ENCODE measurements at regions not wholly inside any gene's neighbourhood (a gene's known extent, or its start where the extent isn't known, plus 50 kb on each side); places are given as distances from the start of the nearest gene placed in this dataset.
"Not testable (repeated sequence)": the region's sequence is repeated elsewhere in the genome, so short reads cannot be mapped to it uniquely, and the experiment has no call there.

DNA sequence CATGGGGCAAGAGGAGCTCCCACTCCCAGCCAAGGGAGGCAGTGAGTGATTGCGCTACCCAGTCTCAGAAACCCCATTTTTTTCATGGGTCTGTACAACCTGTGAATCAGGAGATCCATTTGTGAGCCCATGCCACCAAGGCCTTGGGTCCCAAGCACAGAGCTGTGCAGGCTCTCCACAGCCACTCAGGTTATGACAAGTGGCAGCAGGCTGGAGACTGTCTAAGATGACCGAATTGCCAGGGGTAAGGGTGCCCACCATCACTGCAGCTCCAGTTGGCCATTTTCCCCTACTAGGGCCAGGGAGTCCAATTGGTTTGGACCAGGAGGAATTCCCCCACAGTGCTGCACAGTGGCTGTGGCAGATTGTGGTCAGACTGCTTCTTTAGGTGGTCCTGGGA lies 407.5 kb upstream of the KLHL4 start:
- no peak for DNase-seq

DNA sequence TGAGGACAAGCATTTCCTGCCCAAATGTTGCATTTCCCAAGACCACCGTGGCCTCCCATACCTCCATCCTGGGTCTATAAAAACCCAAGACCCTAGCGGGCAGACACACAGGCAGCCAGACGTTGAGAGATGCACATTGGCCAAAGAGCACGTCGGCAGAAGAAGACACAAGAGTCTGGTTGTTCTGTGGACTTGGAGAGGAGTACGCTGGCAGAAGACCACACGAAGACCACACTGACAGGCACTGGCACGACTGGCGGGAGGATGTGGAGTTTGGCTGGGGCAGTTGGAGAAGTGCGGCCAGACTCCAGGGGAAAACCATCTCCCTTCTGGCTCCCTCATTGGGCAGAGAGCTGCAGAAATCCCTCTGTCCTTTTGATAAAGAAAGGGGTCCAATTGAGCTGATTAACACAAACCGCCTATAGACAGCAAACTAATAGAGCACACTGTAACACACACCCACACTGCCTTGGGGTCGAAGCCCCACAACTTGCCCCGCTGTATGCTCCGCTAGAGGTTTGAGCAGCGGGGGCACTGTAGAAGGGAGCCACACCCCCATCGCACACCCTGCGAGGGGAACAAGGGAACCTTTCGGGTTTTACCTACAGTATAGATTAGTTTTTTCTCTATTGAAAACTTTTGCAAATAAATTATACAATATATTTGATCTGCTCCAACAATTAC lies 376.7 kb upstream of the KLHL4 start:
- DNase-seq = no peak

DNA sequence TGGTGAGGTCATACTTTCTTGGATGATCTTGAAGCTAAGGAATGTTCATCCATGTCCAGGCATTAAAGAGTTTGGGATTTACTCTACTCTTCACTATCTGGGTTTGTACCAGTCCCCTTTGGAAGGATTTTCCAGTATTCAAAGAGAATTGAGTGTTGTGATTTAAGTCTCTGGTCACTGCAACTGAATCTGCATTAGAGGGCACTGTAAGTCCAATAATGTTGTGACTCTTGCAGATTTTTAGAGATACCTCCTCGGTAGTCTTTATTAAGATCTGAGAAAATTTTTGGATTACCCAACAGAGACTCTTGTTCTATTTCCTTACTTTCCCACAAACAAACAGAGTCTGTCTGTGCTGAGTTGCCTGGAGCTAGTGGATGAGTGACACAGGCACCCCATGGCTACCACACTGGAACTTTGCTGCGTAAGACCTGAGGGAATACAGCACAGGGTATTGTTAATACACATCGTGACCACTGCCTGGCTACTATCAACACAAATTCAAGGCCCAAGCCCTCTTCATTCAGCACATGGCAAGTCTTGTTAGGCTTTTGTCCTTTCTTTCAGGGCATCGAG lies 357.1 kb upstream of the KLHL4 start:
- DNase-seq = no peak

DNA sequence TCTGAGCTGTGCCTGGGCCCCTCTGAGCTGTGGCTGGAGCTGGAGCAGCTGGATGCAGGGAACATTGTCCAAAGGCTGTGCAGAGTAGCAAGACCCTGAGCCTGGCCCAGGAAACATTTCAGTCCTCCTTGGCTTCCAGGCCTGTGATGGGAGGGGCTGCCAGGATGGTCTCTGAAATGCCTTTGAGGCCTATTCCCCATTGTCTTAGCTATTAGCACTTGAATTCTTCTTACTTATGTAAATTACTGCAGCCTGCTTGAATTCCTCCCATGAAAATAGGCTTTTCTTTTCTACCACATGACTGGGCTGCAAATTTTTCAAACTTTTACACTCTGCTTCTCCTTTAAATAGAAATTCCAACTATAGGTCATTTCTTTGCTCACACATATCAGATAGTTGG lies 349.8 kb upstream of the KLHL4 start:
- DNase-seq = no peak

DNA sequence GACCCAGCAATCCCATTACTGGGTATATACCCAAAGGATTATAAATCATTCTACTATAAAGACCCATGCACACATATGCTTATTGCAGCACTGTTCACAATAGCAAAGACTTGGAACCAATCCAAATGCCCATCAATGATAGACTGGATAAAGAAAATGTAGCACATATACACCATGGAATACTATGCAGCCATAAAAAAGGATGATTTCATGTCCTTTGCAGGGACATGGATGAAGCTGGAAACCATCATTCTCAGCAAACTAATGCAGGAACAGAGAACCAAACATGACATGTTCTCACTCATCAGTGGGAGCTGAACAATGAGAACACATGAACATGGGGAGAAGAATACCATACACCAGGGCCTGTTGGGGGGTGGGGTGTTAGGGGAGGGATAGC lies 339.6 kb upstream of the KLHL4 start:
- DNase-seq = not testable (repeated sequence)

Data from NCI-H69 (cell line).